B cell (primary cell): ENCODE measurements at regions not wholly inside any gene's neighbourhood (a gene's known extent, or its start where the extent isn't known, plus 50 kb on each side); places are given as distances from the start of the nearest gene placed in this dataset.

Source experiments
- CTCF ChIP-seq: fragments of 200-600 bp; IDR thresholded peaks from one replicate; pipeline ENCODE4 v1.8.0; 2022; ENCODE audit warnings: antibody characterized with exemption, mild to moderate bottlenecking
- EZH2 ChIP-seq: IDR thresholded peaks from 2 replicates; pipeline ENCODE4 v1.6.1; 2012; ENCODE audit warnings: borderline replicate concordance, low read depth, mild to moderate bottlenecking, moderate library complexity, low read length; ENCODE audit not compliant: insufficient read depth, poor library complexity, severe bottlenecking

- no peak for TF ChIP-seq CTCF
- no peak for TF ChIP-seq EZH2
Observed at GRCh38 chr17:49901460-49902331, 53.8 kb upstream of the TAC4 start.
